A673 (cell line): ENCODE measurements at regions not wholly inside any gene's neighbourhood (a gene's known extent, or its start where the extent isn't known, plus 50 kb on each side); places are given as distances from the start of the nearest gene placed in this dataset.

Experiments
- BruUV-seq: library from RNA; stranded (reverse); fragments of 400-500 nt; replicated peaks from 2 replicates; lab custom pipeline; 2021; lab: Mats Ljungman, UMichigan
- CTCF ChIA-PET: fragments of 300-600 bp; sonication (Branson Sonifier 250); formaldehyde crosslinking; loops from one replicate; lab custom pipeline; 2022; ENCODE audit warnings: antibody characterized with exemption; lab: Charles Lee
- POLR2A ChIA-PET: fragments of 300-600 bp; sonication (Branson Sonifier 250); formaldehyde crosslinking; loops from one replicate; lab custom pipeline; 2022; ENCODE audit warnings: antibody characterized with exemption; ENCODE audit not compliant: low non-redundant PET; lab: Charles Lee
- DNase-seq: peaks from one replicate; pipeline ENCODE4 v3.0.0-alpha.2; 2015; ENCODE audit warnings: low spot score
- H3K27ac ChIP-seq: fragments of 200-600 bp; sonication (generic); 2 replicates; pipeline ENCODE4 v1.5.1; 2016; ENCODE audit warnings: mixed run types, low read depth, mild to moderate bottlenecking, mixed read lengths, antibody characterized with exemption, low read length; ENCODE audit not compliant: poor library complexity, severe bottlenecking
- H3K27me3 ChIP-seq: fragments of 200-600 bp; sonication (generic); replicated peaks from 2 replicates; pipeline ENCODE4 v1.6.1; 2017; ENCODE audit warnings: mixed run types, low read depth, mild to moderate bottlenecking, mixed read lengths, antibody characterized with exemption, low read length; ENCODE audit not compliant: insufficient read depth, poor library complexity
- H3K36me3 ChIP-seq: fragments of 200-600 bp; sonication (generic); 2 replicates; pipeline ENCODE4 v1.6.1; 2016; ENCODE audit warnings: mixed run types, mild to moderate bottlenecking, mixed read lengths, antibody characterized with exemption, low read length; ENCODE audit not compliant: insufficient read depth, poor library complexity, severe bottlenecking
- H3K4me1 ChIP-seq: fragments of 200-600 bp; sonication (generic); 2 replicates; pipeline ENCODE4 v1.6.1; 2017; ENCODE audit warnings: mixed run types, mild to moderate bottlenecking, mixed read lengths, antibody characterized with exemption, low read length; ENCODE audit not compliant: insufficient read depth, poor library complexity, severe bottlenecking
- H3K4me3 ChIP-seq: fragments of 200-600 bp; sonication (generic); 2 replicates; pipeline ENCODE4 v1.5.1; 2016; ENCODE audit warnings: low read depth, mixed run types, mild to moderate bottlenecking, mixed read lengths, low read length; ENCODE audit not compliant: poor library complexity, severe bottlenecking
- H3K9me3 ChIP-seq: fragments of 200-600 bp; sonication (generic); 2 replicates; pipeline ENCODE4 v1.6.1; 2016; ENCODE audit warnings: mixed run types, low read depth, mild to moderate bottlenecking, mixed read lengths, antibody characterized with exemption, low read length; ENCODE audit not compliant: poor library complexity, severe bottlenecking
- CTCF ChIP-seq: fragments of 300-800, 200-600 bp; sonication (generic); conservative IDR thresholded peaks from 2 replicates; pipeline ENCODE4 v1.5.1; 2017; ENCODE audit warnings: low read depth, mild to moderate bottlenecking, antibody characterized with exemption, low read length, moderate library complexity, mixed read lengths
- EZH2 ChIP-seq: fragments of 200-600 bp; sonication (generic); IDR thresholded peaks from 2 replicates; pipeline ENCODE4 v1.6.1; 2017; ENCODE audit warnings: borderline replicate concordance, low read depth, mild to moderate bottlenecking, mixed read lengths, antibody characterized with exemption, low read length; ENCODE audit not compliant: poor library complexity, severe bottlenecking
- intact Hi-C: fragments of 100-400 bp; cut with micrococcal nuclease; formaldehyde crosslinking; loops from one replicate; pipeline ENCODE4 v1.10.0; 2022; ENCODE audit not compliant: unreplicated experiment

DNA sequence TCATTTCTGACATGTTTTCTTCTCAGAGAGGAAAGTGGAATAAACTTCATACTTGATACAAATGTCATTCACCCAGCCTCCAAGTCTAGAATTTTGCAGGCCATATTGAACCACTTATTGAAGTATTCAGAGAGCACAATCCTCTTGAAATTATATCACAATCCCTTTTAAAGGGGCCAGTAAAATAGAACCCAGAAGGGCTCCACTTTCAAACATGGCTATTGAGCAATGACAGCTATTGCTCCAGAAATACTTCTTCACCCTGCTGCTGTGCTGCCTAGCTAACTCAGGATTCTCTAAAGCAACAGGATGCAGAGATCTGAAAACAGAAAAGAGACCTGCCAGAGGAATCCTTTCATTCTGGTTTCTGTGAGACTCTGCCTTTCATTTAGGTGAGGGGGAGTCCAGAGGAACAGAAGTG lies 275.0 kb upstream of the CDH5 start:
- no peaks in the 10 kb centered on the region for H3K9me3 ChIP-seq
- intact Hi-C loops = no loop called here
- ChIA-PET CTCF (no interaction called here), POLR2A (no interaction called here)
- no peak for DNase-seq
- no peaks in the 10 kb centered on the region for H3K36me3 ChIP-seq
- no peak overlapping the region for H3K4me3 ChIP-seq
- H3K27me3 ChIP-seq = no peaks in the 10 kb centered on the region
- no peak overlapping the region for H3K27ac ChIP-seq
- no peaks in the 10 kb centered on the region for H3K4me1 ChIP-seq
- TF ChIP-seq CTCF (no peak), EZH2 (no peak)
- BruUV-seq = no TSS peak

GRCh38 chr16:66088681-66089080 lies 277.8 kb upstream of the CDH5 start:
- no peaks in the 10 kb centered on the region for H3K4me1 ChIP-seq
- no peaks in the 10 kb centered on the region for H3K27me3 ChIP-seq
- no peaks in the 10 kb centered on the region for H3K36me3 ChIP-seq
- ChIA-PET POLR2A (no interaction called here), CTCF (no interaction called here)
- no TSS peak for BruUV-seq
- H3K9me3 ChIP-seq = no peaks in the 10 kb centered on the region
- no peak for DNase-seq
- TF ChIP-seq EZH2 (no peak), CTCF (no peak)
- intact Hi-C loops = no loop called here
- H3K27ac ChIP-seq = no peak overlapping the region
- H3K4me3 ChIP-seq = no peak overlapping the region

DNA sequence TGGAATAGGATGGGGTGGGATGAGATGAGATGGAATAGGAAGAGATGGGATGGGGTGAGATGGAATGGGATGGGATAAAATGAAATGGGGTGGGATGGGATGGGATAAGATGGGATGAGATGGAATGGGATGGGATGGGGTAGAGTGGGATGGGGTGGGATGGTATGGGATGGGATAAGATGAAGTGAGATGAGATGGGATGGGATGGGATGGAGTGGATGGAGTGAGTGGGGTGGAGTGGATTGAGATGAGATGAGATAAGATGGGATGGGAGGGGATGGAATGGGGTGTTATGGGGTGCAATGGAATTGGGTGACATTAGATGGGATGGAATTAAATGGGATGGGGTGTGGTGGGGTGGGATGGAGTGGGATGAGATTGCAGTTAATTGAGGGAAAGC lies 279.2 kb upstream of the CDH5 start:
- no peaks in the 10 kb centered on the region for H3K27me3 ChIP-seq
- intact Hi-C loops = no loop called here
- H3K36me3 ChIP-seq = no peaks in the 10 kb centered on the region
- H3K4me1 ChIP-seq = no peaks in the 10 kb centered on the region
- POLR2A ChIA-PET = no interaction called here
- no peak overlapping the region for H3K4me3 ChIP-seq
- no peak for TF ChIP-seq CTCF
- no peak for TF ChIP-seq EZH2
- no peaks in the 10 kb centered on the region for H3K9me3 ChIP-seq
- CTCF ChIA-PET = no interaction called here
- no peak for DNase-seq
- H3K27ac ChIP-seq = no peak overlapping the region
- no TSS peak for BruUV-seq
